AG09309 (cell line): ENCODE measurements at regions not wholly inside any gene's neighbourhood (a gene's known extent, or its start where the extent isn't known, plus 50 kb on each side); places are given as distances from the start of the nearest gene placed in this dataset.

Experiments used
- DNase-seq: peaks from one replicate; pipeline ENCODE4 v3.0.0-alpha.2; 2010; ENCODE audit warnings: low read depth
- H3K4me3 ChIP-seq: 2 replicates; pipeline ENCODE4 v1.5.1; 2011; ENCODE audit warnings: mild to moderate bottlenecking, low read depth, low read length, moderate library complexity; ENCODE audit not compliant: control insufficient read depth
- CTCF ChIP-seq: IDR thresholded peaks from 2 replicates; pipeline ENCODE4 v1.5.1; 2011; ENCODE audit warnings: mild to moderate bottlenecking, low read depth, low read length, inconsistent platforms; ENCODE audit not compliant: insufficient read depth, control insufficient read depth; ENCODE audit errors: missing control alignments

GRCh38 chr18:26746398-26746797 lies 119.1 kb downstream of the AQP4 start:
- DNase-seq: no peak
- no peak overlapping the region for H3K4me3 ChIP-seq
- TF ChIP-seq CTCF: no peak

DNA sequence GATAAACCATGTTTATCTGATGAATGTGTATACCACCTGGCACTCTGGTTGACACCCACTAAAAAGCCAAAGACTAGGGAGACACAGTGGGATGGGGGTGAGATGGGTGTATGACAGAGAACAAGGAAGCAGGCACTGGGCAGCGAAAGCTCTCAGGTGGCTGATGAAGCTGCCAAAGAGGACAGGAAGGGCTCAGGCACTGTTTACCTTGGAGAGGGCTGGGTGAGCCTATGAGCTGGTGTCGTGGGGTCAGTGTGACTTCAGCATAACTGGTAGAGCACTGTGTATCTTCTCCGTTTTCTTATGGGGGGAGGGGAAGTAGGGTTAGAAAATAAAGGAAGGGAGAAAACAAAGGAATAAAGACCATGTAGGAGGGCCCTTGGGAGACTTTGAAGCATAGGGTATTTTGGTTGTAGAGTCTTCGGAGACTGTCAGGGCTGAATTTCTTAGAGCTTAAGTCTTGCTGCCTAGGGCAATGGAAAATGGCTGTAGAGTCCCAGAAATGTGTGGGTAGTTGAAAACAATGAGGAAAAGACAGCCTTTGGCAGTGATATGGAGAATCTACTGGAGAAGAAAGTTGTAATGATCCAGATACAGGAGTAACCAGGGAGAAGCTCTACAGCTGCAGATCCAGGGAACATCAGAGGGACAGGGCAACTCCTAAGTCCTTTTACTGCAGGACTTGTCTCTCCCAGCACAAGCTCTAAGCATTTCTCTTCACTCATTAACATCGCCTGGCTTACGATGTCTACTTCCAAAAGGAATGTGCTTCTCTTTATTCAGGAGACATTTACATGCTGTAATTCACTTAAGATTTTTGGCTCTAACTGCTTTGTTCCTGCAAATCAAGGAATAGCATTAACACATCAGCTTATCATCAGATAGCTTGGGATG lies 120.0 kb downstream of the AQP4 start:
- TF ChIP-seq CTCF: no peak
- no peak overlapping the region for H3K4me3 ChIP-seq
- no peak for DNase-seq

- no peak for DNase-seq
- TF ChIP-seq CTCF: no peak
- H3K4me3 ChIP-seq: no peak overlapping the region
These were observed 123.7 kb downstream of the AQP4 start for GRCh38 chr18:26741758-26742157.

DNA sequence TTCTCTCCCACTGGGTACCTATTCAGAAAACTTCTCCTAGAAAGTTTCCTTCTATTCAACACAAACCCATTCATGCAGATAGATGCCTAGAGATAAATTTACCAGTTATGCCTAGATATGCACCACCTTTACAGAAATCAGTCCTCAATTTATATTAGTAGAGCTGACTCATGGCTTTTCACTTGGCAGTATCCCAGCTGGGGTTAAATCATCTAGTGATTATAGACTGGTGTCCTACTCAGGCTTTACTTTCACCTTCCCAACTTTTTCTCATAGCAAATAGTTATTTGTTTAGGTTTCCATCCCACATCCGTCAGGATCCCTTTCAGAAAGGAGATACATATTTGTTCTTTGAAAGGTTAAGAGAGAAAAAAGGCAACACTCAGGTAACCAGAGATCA lies 124.5 kb downstream of the AQP4 start:
- H3K4me3 ChIP-seq: no peak overlapping the region
- no peak for DNase-seq

DNA sequence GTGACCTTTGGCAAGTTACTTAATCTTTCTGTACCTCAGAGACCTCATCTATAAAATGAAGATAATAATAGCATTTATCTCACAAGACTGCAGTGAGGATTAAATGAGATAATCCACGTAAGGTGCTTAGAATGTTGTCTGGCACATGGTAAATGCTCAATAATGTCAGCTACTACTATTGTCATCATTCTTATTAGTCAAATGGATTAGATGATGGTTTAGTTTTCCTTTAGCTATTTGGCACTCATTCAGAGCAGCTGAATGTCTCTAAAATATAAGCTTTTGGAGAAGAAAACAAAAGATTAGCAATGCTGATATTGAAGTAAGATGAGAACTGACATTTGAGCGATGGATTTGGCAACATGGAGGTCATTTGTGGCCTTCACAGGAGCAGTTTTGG lies 125.1 kb downstream of the AQP4 start:
- no peak for TF ChIP-seq CTCF
- no peak for DNase-seq
- H3K4me3 ChIP-seq: no peak overlapping the region

More for the DNA sequence above, 124.5 kb downstream of the AQP4 start:
- no peak for TF ChIP-seq CTCF

GRCh38 chr18:26738706-26739105 lies 126.8 kb downstream of the AQP4 start:
- DNase-seq: no peak
- H3K4me3 ChIP-seq: no peak overlapping the region
- TF ChIP-seq CTCF: no peak

DNA sequence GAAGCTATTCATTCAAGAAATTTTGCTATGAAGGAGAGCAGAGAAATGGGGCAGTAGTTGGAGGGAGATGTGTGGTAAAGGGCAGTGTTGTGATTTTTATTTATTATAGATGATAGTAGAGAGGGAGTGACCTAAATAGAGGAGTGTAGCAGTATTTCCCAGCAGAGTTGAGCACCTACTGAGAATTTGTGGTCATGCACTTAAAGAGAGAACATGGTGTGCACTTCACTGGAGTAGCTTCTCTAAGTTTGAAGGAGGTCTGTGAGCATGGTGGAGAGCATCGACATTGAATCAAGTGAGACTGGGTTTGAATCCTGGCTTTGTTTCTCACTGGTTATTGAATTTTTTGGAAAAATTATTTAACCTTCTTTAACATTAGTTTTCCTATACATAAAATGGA lies 129.2 kb downstream of the AQP4 start:
- no peak overlapping the region for H3K4me3 ChIP-seq
- DNase-seq: no peak
- TF ChIP-seq CTCF: no peak
